ENCODE measurements at regions not wholly inside any gene's neighbourhood (a gene's known extent, or its start where the extent isn't known, plus 50 kb on each side); places are given as distances from the start of the nearest gene placed in this dataset.
A peak's percentile ranks its signal among the peaks of the same experiment; 100 is the strongest.

DNA sequence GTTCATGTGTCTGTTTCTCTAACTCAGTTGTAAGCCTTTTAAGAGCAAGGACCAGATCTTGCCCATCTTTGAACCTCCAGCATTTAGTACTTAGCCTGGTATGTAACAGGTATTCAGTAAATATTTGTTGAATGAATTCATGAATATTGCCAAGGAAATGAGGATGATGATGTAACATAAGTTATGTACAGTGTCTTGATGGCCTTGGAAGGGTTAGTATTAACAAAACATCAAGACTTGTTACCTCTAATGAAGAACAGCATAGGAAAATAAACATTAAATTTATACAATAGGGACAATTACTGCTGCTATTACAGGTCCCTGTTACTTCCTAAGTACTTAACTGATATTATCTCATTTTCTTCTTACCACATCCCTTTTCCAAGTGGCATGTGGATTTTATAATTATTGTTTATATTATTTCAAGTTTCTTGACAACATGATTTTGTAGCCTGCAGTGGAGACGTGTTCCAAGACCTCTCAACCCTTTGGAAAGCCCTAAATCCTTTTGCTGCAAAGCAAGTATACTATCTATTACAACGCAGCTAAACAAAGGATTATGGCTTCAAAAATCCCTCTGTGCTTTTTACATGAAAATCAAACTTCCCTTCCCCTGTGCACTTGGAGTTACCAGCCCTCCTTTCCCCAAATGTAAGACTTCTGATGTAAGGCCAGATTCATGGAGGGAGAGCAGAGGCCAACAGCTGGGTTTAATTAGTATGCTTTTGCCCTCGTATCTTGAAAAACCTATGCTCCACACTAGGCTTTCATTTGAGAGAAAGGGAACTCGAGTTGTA lies 77.4 kb upstream of the SMIM36 start:
- DNase-seq (ENCODE audit: low read depth, low spot score): no peak
- TF ChIP-seq, protein P1, sequence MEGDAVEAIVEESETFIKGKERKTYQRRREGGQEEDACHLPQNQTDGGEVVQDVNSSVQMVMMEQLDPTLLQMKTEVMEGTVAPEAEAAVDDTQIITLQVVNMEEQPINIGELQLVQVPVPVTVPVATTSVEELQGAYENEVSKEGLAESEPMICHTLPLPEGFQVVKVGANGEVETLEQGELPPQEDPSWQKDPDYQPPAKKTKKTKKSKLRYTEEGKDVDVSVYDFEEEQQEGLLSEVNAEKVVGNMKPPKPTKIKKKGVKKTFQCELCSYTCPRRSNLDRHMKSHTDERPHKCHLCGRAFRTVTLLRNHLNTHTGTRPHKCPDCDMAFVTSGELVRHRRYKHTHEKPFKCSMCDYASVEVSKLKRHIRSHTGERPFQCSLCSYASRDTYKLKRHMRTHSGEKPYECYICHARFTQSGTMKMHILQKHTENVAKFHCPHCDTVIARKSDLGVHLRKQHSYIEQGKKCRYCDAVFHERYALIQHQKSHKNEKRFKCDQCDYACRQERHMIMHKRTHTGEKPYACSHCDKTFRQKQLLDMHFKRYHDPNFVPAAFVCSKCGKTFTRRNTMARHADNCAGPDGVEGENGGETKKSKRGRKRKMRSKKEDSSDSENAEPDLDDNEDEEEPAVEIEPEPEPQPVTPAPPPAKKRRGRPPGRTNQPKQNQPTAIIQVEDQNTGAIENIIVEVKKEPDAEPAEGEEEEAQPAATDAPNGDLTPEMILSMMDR (IDR thresholded peaks at IDR 0.05; ENCODE audit: low read depth, low read length): no peak
- Histone ChIP-seq H3K9me3 (ENCODE audit: control insufficient read depth, insufficient read depth, low read length) (no peaks in the 10 kb centered on the region), H3K4me3 (ENCODE audit: low read depth, low read length) (no peak overlapping the region), H3K27ac (ENCODE audit: low read depth, low read length) (peak overlapping the region; percentile 53), H3K27me3 (ENCODE audit: control insufficient read depth, insufficient read depth, low read length) (no peaks in the 10 kb centered on the region)
- CTCF ChIA-PET: interaction anchor here (0.6 to 5.8 kb wide), 4 partner anchors 13 to 62 kb away, joined by 4 to 54 read pairs (median 18); no protein-coding TSS in a partner anchor
- POLR2A ChIA-PET: no interaction called here

DNA sequence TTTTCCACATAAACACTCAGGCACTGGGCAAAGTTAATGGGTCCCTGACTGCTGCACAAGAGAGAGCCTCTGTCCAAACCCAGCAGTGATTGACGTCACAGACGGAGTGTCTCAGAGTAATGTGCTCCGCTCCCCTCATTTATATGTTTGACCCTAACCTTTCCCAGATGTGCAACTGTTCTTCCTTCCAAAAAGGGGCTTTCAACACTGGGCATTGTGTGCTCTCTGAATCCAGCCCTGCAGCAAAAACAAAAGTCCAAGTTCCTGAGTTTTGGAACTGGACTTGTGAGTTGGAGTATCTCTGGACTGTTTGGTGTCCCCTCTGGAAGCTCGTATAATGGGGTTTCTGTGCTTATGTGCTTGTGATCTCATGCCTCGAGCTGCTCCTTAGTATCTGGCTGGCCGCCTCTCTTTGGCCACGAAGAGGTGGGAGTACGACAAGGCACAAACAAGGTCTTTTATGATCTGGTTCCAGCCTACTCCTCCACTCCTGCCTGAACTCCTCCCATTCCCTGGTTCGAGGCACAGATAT lies 76.4 kb upstream of the SMIM36 start:
- Histone ChIP-seq H3K27me3 (ENCODE audit: control insufficient read depth, insufficient read depth, low read length) (no peaks in the 10 kb centered on the region), H3K27ac (ENCODE audit: low read depth, low read length) (peak overlapping the region; percentile 4), H3K9me3 (ENCODE audit: control insufficient read depth, insufficient read depth, low read length) (no peaks in the 10 kb centered on the region), H3K4me3 (ENCODE audit: low read depth, low read length) (no peak overlapping the region)
- no peak for DNase-seq (ENCODE audit: low read depth, low spot score)
- ChIA-PET CTCF (interaction anchor here (0.6 to 5.8 kb wide), 3 partner anchors 14 to 1443 kb away, joined by 3 to 54 read pairs (median 5); no protein-coding TSS in a partner anchor), POLR2A (no interaction called here)
- TF ChIP-seq, protein P1 (IDR thresholded peaks at IDR 0.05; ENCODE audit: low read depth, low read length): no peak

DNA sequence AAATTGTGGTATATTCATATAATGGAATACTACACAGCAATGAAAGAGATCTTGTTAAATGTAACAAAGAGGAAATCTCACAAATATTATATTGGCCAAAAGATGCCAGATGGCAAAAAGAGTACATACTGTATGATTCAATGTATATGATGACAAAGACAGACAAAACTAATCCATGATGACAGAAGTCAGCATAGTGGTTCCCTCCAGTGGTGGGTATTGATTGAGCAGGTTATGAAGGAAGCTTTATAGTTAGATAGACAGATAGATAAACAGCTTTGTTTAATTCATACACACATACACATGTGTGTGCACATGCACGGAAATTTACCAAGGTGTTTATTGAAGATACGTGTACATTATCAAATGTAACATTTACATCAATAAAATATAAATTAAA lies 74.4 kb upstream of the SMIM36 start:
- no peaks in the 10 kb centered on the region for H3K9me3 ChIP-seq (ENCODE audit: control insufficient read depth, insufficient read depth, low read length)
- ChIA-PET POLR2A (no interaction called here), CTCF (interaction anchor here (1.0 kb wide), 1 partner anchor 16 kb away, joined by 8 read pairs; no protein-coding TSS in a partner anchor)
- TF ChIP-seq, protein P1 (IDR thresholded peaks at IDR 0.05; ENCODE audit: low read depth, low read length): no peak
- H3K27me3 ChIP-seq (ENCODE audit: control insufficient read depth, insufficient read depth, low read length): no peaks in the 10 kb centered on the region
- no peak for DNase-seq (ENCODE audit: low read depth, low spot score)
- H3K27ac ChIP-seq (ENCODE audit: low read depth, low read length): no peak overlapping the region
- H3K4me3 ChIP-seq (ENCODE audit: low read depth, low read length): no peak overlapping the region

DNA sequence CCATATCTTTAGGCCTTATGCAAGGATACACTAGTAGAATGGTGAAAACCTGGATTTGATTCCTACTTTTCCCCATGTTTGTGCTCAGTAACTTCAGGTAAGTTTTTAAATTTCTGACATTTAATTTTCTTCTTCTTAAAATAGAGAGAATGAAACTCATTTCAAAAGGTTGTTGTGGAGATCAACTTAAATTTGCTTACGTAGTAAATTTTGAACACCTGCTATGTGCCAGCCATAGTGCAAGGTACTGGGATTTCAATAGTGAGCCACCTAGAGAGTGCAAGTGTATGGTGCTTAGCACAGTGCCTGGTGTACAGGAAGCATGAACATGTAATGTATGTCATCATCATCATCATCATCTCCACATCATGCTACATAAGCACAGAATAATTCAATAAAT lies 73.6 kb upstream of the SMIM36 start:
- no peak for DNase-seq (ENCODE audit: low read depth, low spot score)
- Histone ChIP-seq H3K4me3 (ENCODE audit: low read depth, low read length) (no peak overlapping the region), H3K27ac (ENCODE audit: low read depth, low read length) (no peak overlapping the region), H3K9me3 (ENCODE audit: control insufficient read depth, insufficient read depth, low read length) (no peaks in the 10 kb centered on the region), H3K27me3 (ENCODE audit: control insufficient read depth, insufficient read depth, low read length) (no peaks in the 10 kb centered on the region)
- ChIA-PET POLR2A (no interaction called here), CTCF (interaction anchor here (1.1 kb wide), 1 partner anchor 58 kb away, joined by 5 read pairs; no protein-coding TSS in a partner anchor)
- TF ChIP-seq, protein P1 (IDR thresholded peaks at IDR 0.05; ENCODE audit: low read depth, low read length): no peak

Data from AG04450 (cell line).